HCT116 (cell line): ENCODE measurements at regions not wholly inside any gene's neighbourhood (a gene's known extent, or its start where the extent isn't known, plus 50 kb on each side); places are given as distances from the start of the nearest gene placed in this dataset.

Experiments used
- ATAC-seq: fragments of 200-7000 bp; cut with Tn5 transposase; 2 replicates; pipeline ENCODE4 v1.9.1; 2020; ENCODE audit warnings: mild to moderate bottlenecking, moderate library complexity
- BruUV-seq: library from RNA; stranded (reverse); fragments of 400-500 nt; replicated peaks from 2 replicates; lab custom pipeline; 2021; lab: Mats Ljungman, UMichigan
- CTCF ChIA-PET: fragments of 300-600 bp; sonication (Branson Sonifier 250); formaldehyde crosslinking; loops from one replicate; lab custom pipeline; 2021; ENCODE audit warnings: antibody characterized with exemption; lab: Charles Lee
- POLR2A ChIA-PET: fragments of 300-600, 350-600 bp; sonication (Branson Sonifier 250); formaldehyde crosslinking; loops from one replicate; lab custom pipeline; 2021; ENCODE audit warnings: antibody characterized with exemption; lab: Charles Lee
- RAD21 ChIA-PET, 2 experiments: fragments of 300-600 bp; sonication (Branson Sonifier 250); formaldehyde crosslinking; loops; one replicate each; lab custom pipeline; 2023; ENCODE audit warnings: low total read pairs in 2 of 2; ENCODE audit not compliant: uncharacterized antibody in 2 of 2, unreplicated experiment in 2 of 2, low non-redundant PET in 1 of 2; lab: Charles Lee
- DNase-seq: peaks from one replicate; pipeline ENCODE4 v3.0.0-alpha.2; 2010; ENCODE audit warnings: low read depth, low spot score
- H2AFZ ChIP-seq: fragments of 200-600 bp; shearing (Covaris generic), sonication (generic); 2 replicates; pipeline ENCODE4 v1.6.1; 2017; ENCODE audit warnings: low read depth, mixed run types, mixed read lengths, antibody characterized with exemption, low read length; ENCODE audit not compliant: poor library complexity, severe bottlenecking
- H3K27ac ChIP-seq: 2 replicates; pipeline ENCODE4 v1.5.1; 2012; ENCODE audit warnings: low read depth, low read length
- H3K27me3 ChIP-seq: fragments of 200-600 bp; sonication (generic); 2 replicates; pipeline ENCODE4 v1.6.1; 2016; ENCODE audit warnings: mixed run types, low read length, mixed read lengths; ENCODE audit not compliant: insufficient read depth
- H3K36me3 ChIP-seq, 2 experiments: fragments of 200-500 bp in 1 of 2; fragments of 200-600 bp in 1 of 2; sonication (Bioruptor generic) in 1 of 2; sonication (generic) in 1 of 2; 2 replicates each; pipeline versions ENCODE4 v1.5.1 to v1.6.1; 2014 to 2016; ENCODE audit warnings: low read length in 2 of 2, inconsistent platforms in 1 of 2, mixed read lengths in 1 of 2, mixed run types in 1 of 2; ENCODE audit not compliant: insufficient read depth in 2 of 2, control insufficient read depth in 1 of 2
- H3K4me1 ChIP-seq, 2 experiments: fragments of 200-600 bp in 1 of 2; sonication (generic) in 1 of 2; 2 replicates each; pipeline versions ENCODE4 v1.5.1 to v1.6.1; 2012 to 2017; ENCODE audit warnings: low read length in 2 of 2, inconsistent platforms in 1 of 2, mild to moderate bottlenecking in 1 of 2, mixed read lengths in 1 of 2, mixed run types in 1 of 2, moderate library complexity in 1 of 2; ENCODE audit not compliant: insufficient read depth in 2 of 2, control insufficient read depth in 1 of 2
- H3K4me2 ChIP-seq: fragments of 200-600 bp; sonication (generic); 2 replicates; pipeline ENCODE4 v1.6.1; 2017; ENCODE audit warnings: mixed run types, low read length, mixed read lengths
- H3K4me3 ChIP-seq, 2 experiments: fragments of 200-600 bp in 1 of 2; sonication (generic) in 1 of 2; replicated peaks in 1 of 2; 2 replicates each; pipeline ENCODE4 v1.5.1; 2011 to 2016; ENCODE audit warnings: low read length in 2 of 2, control low read depth in 1 of 2, low read depth in 1 of 2, mild to moderate bottlenecking in 1 of 2, mixed read lengths in 1 of 2, mixed run types in 1 of 2
- H3K79me2 ChIP-seq: fragments of 200-600 bp; sonication (generic); 2 replicates; pipeline ENCODE4 v1.6.1; 2017; ENCODE audit warnings: mild to moderate bottlenecking, mixed run types, low read length, moderate library complexity, mixed read lengths; ENCODE audit not compliant: insufficient read depth
- H3K9ac ChIP-seq: fragments of 200-600 bp; sonication (generic); 2 replicates; pipeline ENCODE4 v1.6.1; 2016; ENCODE audit warnings: low read length, mixed read lengths
- H3K9me2 ChIP-seq: fragments of 200-600 bp; sonication (generic), shearing (Covaris generic); 2 replicates; pipeline ENCODE4 v1.6.1; 2017; ENCODE audit warnings: mixed run types, mild to moderate bottlenecking, moderate library complexity; ENCODE audit not compliant: insufficient read depth
- H3K9me3 ChIP-seq, 2 experiments: fragments of 200-500 bp in 1 of 2; fragments of 200-600 bp in 1 of 2; sonication (Bioruptor generic) in 1 of 2; sonication (generic) in 1 of 2; 2 replicates each; pipeline ENCODE4 v1.6.1; 2014 to 2017; ENCODE audit warnings: low read length in 2 of 2, mixed read lengths in 2 of 2, inconsistent platforms in 1 of 2, low read depth in 1 of 2, mild to moderate bottlenecking in 1 of 2, mixed run types in 1 of 2, moderate library complexity in 1 of 2; ENCODE audit not compliant: control insufficient read depth in 1 of 2, insufficient read depth in 1 of 2
- H4K20me1 ChIP-seq: fragments of 200-600 bp; sonication (generic), shearing (Covaris generic); 2 replicates; pipeline ENCODE4 v1.6.1; 2017; ENCODE audit warnings: mixed run types, mild to moderate bottlenecking, moderate library complexity; ENCODE audit not compliant: insufficient read depth
- ATF3 ChIP-seq: IDR thresholded peaks from 2 replicates; pipeline ENCODE4 v1.6.1; 2012
- CBX3 ChIP-seq: IDR thresholded peaks from 2 replicates; pipeline ENCODE4 v1.6.1; 2012; ENCODE audit warnings: low read depth
- CEBPB ChIP-seq: IDR thresholded peaks from 2 replicates; pipeline ENCODE4 v1.6.1; 2012; ENCODE audit warnings: low read depth
- EGR1 ChIP-seq: IDR thresholded peaks from 2 replicates; pipeline ENCODE4 v1.6.1; 2012; ENCODE audit warnings: low read depth
- ELF1 ChIP-seq: IDR thresholded peaks from 2 replicates; pipeline ENCODE4 v1.6.1; 2012; ENCODE audit warnings: low read depth, borderline replicate concordance
- JUND ChIP-seq: IDR thresholded peaks from 2 replicates; pipeline ENCODE4 v1.6.1; 2012
- POLR2A ChIP-seq: IDR thresholded peaks from 2 replicates; pipeline ENCODE4 v1.7.0; 2011; ENCODE audit warnings: borderline replicate concordance; ENCODE audit not compliant: insufficient read depth, insufficient read length; ENCODE audit errors: extremely low read depth
- POLR2AphosphoS5 ChIP-seq: IDR thresholded peaks from 2 replicates; pipeline ENCODE4 v1.6.1; 2011; ENCODE audit warnings: mild to moderate bottlenecking, low read depth, low read length, moderate library complexity
- RAD21 ChIP-seq: IDR thresholded peaks from 2 replicates; pipeline ENCODE4 v1.6.1; 2012; ENCODE audit warnings: low read depth, mild to moderate bottlenecking
- SIN3A ChIP-seq: IDR thresholded peaks from 2 replicates; pipeline ENCODE4 v1.6.1; 2012; ENCODE audit warnings: low read depth
- SP1 ChIP-seq: IDR thresholded peaks from 2 replicates; pipeline ENCODE4 v1.6.1; 2012; ENCODE audit warnings: low read depth
- TCF7L2 ChIP-seq: IDR thresholded peaks from 2 replicates; pipeline ENCODE4 v1.7.0; 2011; ENCODE audit warnings: borderline replicate concordance, inconsistent platforms; ENCODE audit not compliant: insufficient read depth, insufficient read length; ENCODE audit errors: extremely low read depth
- ZNF274 ChIP-seq: fragments of 200-500 bp; sonication (Bioruptor generic); IDR thresholded peaks from 2 replicates; pipeline ENCODE4 v1.6.1; 2014; ENCODE audit warnings: mild to moderate bottlenecking, low read depth, low read length, inconsistent platforms
- intact Hi-C: fragments of 100-400 bp; cut with micrococcal nuclease; formaldehyde crosslinking; loops from 2 replicates; pipeline ENCODE4 v1.10.0; 2022
- TF ChIP-seq, protein P1 (sequence below), 3 experiments: fragments of 200-600 bp in 1 of 3; sonication (generic) in 1 of 3; IDR thresholded peaks in 2 of 3; conservative IDR thresholded peaks in 1 of 3; 2 replicates each; pipeline ENCODE4 v1.5.1; 2012 to 2017; ENCODE audit warnings: low read depth in 2 of 3, low read length in 2 of 3, antibody characterized with exemption in 1 of 3, borderline replicate concordance in 1 of 3, control low read depth in 1 of 3, mild to moderate bottlenecking in 1 of 3, mixed read lengths in 1 of 3, mixed run types in 1 of 3, moderate library complexity in 1 of 3; ENCODE audit not compliant: insufficient read depth in 1 of 3
- TF ChIP-seq, protein P2 (sequence below): IDR thresholded peaks from 2 replicates; pipeline ENCODE4 v1.6.1; 2012
- TF ChIP-seq, protein P3 (sequence below): IDR thresholded peaks from 2 replicates; pipeline ENCODE4 v1.6.1; 2011; ENCODE audit warnings: mild to moderate bottlenecking, low read length, moderate library complexity; ENCODE audit not compliant: insufficient replicate concordance; ENCODE audit errors: extremely low read depth

- CTCF ChIA-PET = no interaction called here
Measured at GRCh38 chr12:89899651-89900050, 191.0 kb upstream of the ATP2B1 start.

DNA sequence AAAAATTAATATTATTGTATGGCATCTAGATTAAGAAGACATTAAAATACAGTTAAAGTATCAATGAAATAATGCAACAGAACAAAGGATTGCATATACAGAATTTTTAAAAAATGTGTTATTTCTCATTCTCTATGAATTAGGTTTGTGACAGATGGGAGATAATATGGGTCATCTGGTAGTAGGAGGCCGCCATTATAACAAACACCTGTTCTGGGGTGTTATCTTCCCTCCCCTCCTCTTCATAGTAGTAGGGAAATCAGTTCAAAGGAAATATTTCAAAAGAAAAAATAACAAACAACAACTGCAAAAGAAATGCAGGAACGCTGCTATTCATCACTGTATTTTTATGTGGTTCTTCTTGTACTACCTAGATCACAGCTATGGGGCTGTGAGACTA is 187.0 kb upstream of the ATP2B1 start:
- Histone ChIP-seq H3K27ac (no peak overlapping the region), H3K4me1 (peaks cover 0 to 7% of the 10 kb centered on the region in 2 experiments; a peak in 1 of 4 replicates), H3K79me2 (no peaks in the 10 kb centered on the region), H3K4me2 (no peak overlapping the region), H4K20me1 (no peaks in the 10 kb centered on the region), H3K9me2 (0 out of 2 replicates have a peak, but pooled peaks cover 6% of the 10 kb centered on the region), H3K9ac (no peak overlapping the region), H3K4me3 (no peak overlapping the region), H2AFZ (no peak overlapping the region), H3K27me3 (no peaks in the 10 kb centered on the region), H3K9me3 (no peaks in the 10 kb centered on the region), H3K36me3 (no peaks in the 10 kb centered on the region)
- ChIA-PET POLR2A (no interaction called here), RAD21 (no interaction called here), CTCF (no interaction called here)
- DNase-seq (no peak), ATAC-seq (no peak)
- intact Hi-C loops = no loop called here
- no TSS peak for BruUV-seq
- TF ChIP-seq TCF7L2 (no peak), ATF3 (no peak), SIN3A (no peak), ZNF274 (no peak), POLR2A (no peak), ELF1 (no peak), POLR2AphosphoS5 (no peak), CEBPB (no peak), RAD21 (no peak), CBX3 (no peak)
- TF ChIP-seq, protein P1, sequence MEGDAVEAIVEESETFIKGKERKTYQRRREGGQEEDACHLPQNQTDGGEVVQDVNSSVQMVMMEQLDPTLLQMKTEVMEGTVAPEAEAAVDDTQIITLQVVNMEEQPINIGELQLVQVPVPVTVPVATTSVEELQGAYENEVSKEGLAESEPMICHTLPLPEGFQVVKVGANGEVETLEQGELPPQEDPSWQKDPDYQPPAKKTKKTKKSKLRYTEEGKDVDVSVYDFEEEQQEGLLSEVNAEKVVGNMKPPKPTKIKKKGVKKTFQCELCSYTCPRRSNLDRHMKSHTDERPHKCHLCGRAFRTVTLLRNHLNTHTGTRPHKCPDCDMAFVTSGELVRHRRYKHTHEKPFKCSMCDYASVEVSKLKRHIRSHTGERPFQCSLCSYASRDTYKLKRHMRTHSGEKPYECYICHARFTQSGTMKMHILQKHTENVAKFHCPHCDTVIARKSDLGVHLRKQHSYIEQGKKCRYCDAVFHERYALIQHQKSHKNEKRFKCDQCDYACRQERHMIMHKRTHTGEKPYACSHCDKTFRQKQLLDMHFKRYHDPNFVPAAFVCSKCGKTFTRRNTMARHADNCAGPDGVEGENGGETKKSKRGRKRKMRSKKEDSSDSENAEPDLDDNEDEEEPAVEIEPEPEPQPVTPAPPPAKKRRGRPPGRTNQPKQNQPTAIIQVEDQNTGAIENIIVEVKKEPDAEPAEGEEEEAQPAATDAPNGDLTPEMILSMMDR (IDR thresholded peaks at IDR 0.05 in 2 of 3, conservative IDR thresholded peaks at IDR 0.05 in 1 of 3; ENCODE audit: borderline replicate concordance in 1 of 3, insufficient read depth in 1 of 3, low read depth in 2 of 3, low read length in 2 of 3) = no peak

More at GRCh38 chr12:89899651-89900050, 191.0 kb upstream of the ATP2B1 start:
- Histone ChIP-seq H3K36me3 (no peaks in the 10 kb centered on the region), H3K79me2 (no peaks in the 10 kb centered on the region), H2AFZ (no peak overlapping the region), H4K20me1 (no peaks in the 10 kb centered on the region)
- no TSS peak for BruUV-seq
- intact Hi-C loops = no loop called here
- TF ChIP-seq JUND (no peak), RAD21 (no peak), POLR2AphosphoS5 (no peak), CBX3 (no peak), SP1 (no peak), EGR1 (no peak), ZNF274 (no peak)
- TF ChIP-seq, protein P2, sequence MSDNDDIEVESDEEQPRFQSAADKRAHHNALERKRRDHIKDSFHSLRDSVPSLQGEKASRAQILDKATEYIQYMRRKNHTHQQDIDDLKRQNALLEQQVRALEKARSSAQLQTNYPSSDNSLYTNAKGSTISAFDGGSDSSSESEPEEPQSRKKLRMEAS = no peak
- TF ChIP-seq, protein P3, sequence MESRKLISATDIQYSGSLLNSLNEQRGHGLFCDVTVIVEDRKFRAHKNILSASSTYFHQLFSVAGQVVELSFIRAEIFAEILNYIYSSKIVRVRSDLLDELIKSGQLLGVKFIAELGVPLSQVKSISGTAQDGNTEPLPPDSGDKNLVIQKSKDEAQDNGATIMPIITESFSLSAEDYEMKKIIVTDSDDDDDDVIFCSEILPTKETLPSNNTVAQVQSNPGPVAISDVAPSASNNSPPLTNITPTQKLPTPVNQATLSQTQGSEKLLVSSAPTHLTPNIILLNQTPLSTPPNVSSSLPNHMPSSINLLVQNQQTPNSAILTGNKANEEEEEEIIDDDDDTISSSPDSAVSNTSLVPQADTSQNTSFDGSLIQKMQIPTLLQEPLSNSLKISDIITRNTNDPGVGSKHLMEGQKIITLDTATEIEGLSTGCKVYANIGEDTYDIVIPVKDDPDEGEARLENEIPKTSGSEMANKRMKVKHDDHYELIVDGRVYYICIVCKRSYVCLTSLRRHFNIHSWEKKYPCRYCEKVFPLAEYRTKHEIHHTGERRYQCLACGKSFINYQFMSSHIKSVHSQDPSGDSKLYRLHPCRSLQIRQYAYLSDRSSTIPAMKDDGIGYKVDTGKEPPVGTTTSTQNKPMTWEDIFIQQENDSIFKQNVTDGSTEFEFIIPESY = no peak
- TF ChIP-seq, all 23 proteins: peak for 0
- H3K9me2 ChIP-seq = 0 out of 2 replicates have a peak, but pooled peaks cover 6% of the 10 kb centered on the region
- RAD21 ChIA-PET = no interaction called here
- H3K4me2 ChIP-seq = no peak overlapping the region
- H3K4me3 ChIP-seq = no peak overlapping the region
- no peak for DNase-seq
- no peak for ATAC-seq
- no peak overlapping the region for H3K9ac ChIP-seq
- POLR2A ChIA-PET = no interaction called here
- no peaks in the 10 kb centered on the region for H3K9me3 ChIP-seq
- no peaks in the 10 kb centered on the region for H3K27me3 ChIP-seq
- no peak overlapping the region for H3K27ac ChIP-seq
- H3K4me1 ChIP-seq = peaks cover 0 to under 1% of the 10 kb centered on the region in 2 experiments; a peak in 1 of 4 replicates
